ENCODE measurements at regions not wholly inside any gene's neighbourhood (a gene's known extent, or its start where the extent isn't known, plus 50 kb on each side); places are given as distances from the start of the nearest gene placed in this dataset.

- ChIA-PET CTCF (no interaction called here), POLR2A (no interaction called here)
- no peak for DNase-seq (ENCODE audit: low read depth, low spot score)
- Histone ChIP-seq H3K27me3 (ENCODE audit: control insufficient read depth, insufficient read depth, low read length) (peaks cover 37% of the 10 kb centered on the region), H3K4me3 (ENCODE audit: low read depth, low read length) (no peak overlapping the region), H3K9me3 (ENCODE audit: control insufficient read depth, insufficient read depth, low read length) (no peaks in the 10 kb centered on the region; the same call in 1 of the 2 replicates), H3K27ac (ENCODE audit: low read depth, low read length) (no peak overlapping the region)
- TF ChIP-seq, protein P1, sequence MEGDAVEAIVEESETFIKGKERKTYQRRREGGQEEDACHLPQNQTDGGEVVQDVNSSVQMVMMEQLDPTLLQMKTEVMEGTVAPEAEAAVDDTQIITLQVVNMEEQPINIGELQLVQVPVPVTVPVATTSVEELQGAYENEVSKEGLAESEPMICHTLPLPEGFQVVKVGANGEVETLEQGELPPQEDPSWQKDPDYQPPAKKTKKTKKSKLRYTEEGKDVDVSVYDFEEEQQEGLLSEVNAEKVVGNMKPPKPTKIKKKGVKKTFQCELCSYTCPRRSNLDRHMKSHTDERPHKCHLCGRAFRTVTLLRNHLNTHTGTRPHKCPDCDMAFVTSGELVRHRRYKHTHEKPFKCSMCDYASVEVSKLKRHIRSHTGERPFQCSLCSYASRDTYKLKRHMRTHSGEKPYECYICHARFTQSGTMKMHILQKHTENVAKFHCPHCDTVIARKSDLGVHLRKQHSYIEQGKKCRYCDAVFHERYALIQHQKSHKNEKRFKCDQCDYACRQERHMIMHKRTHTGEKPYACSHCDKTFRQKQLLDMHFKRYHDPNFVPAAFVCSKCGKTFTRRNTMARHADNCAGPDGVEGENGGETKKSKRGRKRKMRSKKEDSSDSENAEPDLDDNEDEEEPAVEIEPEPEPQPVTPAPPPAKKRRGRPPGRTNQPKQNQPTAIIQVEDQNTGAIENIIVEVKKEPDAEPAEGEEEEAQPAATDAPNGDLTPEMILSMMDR (IDR thresholded peaks at IDR 0.05; ENCODE audit: low read depth, low read length), result no peak
Observed at GRCh38 chr1:10852998-10853520, 56.6 kb upstream of the CASZ1 start.

DNA sequence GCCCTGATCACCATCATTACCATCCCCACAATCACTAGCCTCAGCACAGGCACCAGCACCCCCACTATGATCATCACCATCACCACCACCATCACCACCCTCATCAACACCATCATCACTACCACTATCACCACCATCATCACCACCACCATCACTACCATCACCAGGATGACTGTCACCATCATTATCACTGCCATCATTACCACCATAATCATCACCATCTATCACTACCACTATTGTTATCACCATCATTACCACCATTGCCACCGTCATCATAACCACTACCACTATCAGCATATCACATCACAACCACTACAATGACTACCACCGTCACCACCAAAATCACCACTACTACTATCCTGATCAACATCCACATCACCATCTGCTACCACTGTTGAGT is 57.3 kb upstream of the CASZ1 start:
- POLR2A ChIA-PET, result no interaction called here

GRCh38 chr1:10854856-10855459 is 58.5 kb upstream of the CASZ1 start:
- TF ChIP-seq, protein P1 (IDR thresholded peaks at IDR 0.05; ENCODE audit: low read depth, low read length), result no peak
- H3K9me3 ChIP-seq (ENCODE audit: control insufficient read depth, insufficient read depth, low read length), result no peaks in the 10 kb centered on the region; the same call in 1 of the 2 replicates
- H3K27me3 ChIP-seq (ENCODE audit: control insufficient read depth, insufficient read depth, low read length), result peaks cover 36% of the 10 kb centered on the region
- POLR2A ChIA-PET, result no interaction called here
- CTCF ChIA-PET, result interaction anchor here (0.6 to 1.4 kb wide), 3 partner anchors 9 to 347 kb away, joined by 3 read pairs; no protein-coding TSS in a partner anchor
- DNase-seq (ENCODE audit: low read depth, low spot score), result no peak
- no peak overlapping the region for H3K4me3 ChIP-seq (ENCODE audit: low read depth, low read length)
- no peak overlapping the region for H3K27ac ChIP-seq (ENCODE audit: low read depth, low read length)

More for the DNA sequence above, 57.3 kb upstream of the CASZ1 start:
- Histone ChIP-seq H3K27ac (ENCODE audit: low read depth, low read length) (no peak overlapping the region), H3K4me3 (ENCODE audit: low read depth, low read length) (no peak overlapping the region), H3K27me3 (ENCODE audit: control insufficient read depth, insufficient read depth, low read length) (peaks cover 39% of the 10 kb centered on the region), H3K9me3 (ENCODE audit: control insufficient read depth, insufficient read depth, low read length) (no peaks in the 10 kb centered on the region; the same call in 1 of the 2 replicates)
- CTCF ChIA-PET, result no interaction called here
- DNase-seq (ENCODE audit: low read depth, low spot score), result no peak
- TF ChIP-seq, protein P1 (IDR thresholded peaks at IDR 0.05; ENCODE audit: low read depth, low read length), result no peak

GRCh38 chr1:10856176-10856683 is 59.8 kb upstream of the CASZ1 start:
- no peak overlapping the region for H3K27ac ChIP-seq (ENCODE audit: low read depth, low read length)
- TF ChIP-seq, protein P1 (IDR thresholded peaks at IDR 0.05; ENCODE audit: low read depth, low read length), result no peak
- H3K4me3 ChIP-seq (ENCODE audit: low read depth, low read length), result no peak overlapping the region
- no peak for DNase-seq (ENCODE audit: low read depth, low spot score)
- H3K9me3 ChIP-seq (ENCODE audit: control insufficient read depth, insufficient read depth, low read length), result no peaks in the 10 kb centered on the region; the same call in 1 of the 2 replicates
- peaks cover 40% of the 10 kb centered on the region for H3K27me3 ChIP-seq (ENCODE audit: control insufficient read depth, insufficient read depth, low read length)
- POLR2A ChIA-PET, result no interaction called here
- CTCF ChIA-PET, result interaction anchor here (1.4 kb wide), 1 partner anchor 11 kb away, joined by 3 read pairs; no protein-coding TSS in a partner anchor

DNA sequence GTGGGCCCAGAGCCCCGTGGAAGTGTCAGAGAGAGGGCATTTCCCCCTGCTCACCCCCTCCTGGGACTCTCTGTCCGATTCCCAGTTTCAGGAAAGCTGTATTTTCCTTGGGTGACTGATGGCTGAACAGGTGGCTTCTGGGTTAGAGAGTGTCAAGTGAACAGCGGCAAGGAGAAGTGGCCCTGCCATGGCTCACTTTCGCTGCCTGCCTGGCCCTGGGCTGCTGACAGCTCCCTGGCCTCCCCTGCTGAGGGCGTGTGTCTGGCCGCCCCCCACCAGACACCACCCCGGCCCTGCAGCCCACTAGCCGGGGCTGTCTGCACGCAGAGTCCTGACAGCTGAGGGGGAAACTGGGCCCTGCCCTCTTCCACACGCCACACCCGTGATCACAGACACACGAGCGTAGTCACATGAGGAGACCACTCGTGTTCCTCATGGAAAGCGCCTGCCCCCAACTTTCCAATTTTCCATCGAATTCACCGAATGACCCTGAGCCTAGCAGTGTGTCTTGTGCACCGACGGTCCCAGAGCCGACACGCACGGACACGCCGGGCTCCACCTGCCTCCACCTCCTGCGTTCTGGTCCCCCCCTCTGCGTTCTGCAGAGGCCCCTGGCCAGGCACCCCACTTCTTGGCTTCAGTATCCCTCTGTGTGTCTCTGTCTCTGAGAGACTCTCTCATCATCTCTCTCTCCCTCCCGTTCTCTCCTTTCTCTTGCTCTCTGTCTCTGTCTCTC is 60.6 kb upstream of the CASZ1 start:
- POLR2A ChIA-PET, result no interaction called here

More for the DNA sequence above, 60.6 kb upstream of the CASZ1 start:
- TF ChIP-seq, protein P1 (IDR thresholded peaks at IDR 0.05; ENCODE audit: low read depth, low read length), result no peak
- Histone ChIP-seq H3K27ac (ENCODE audit: low read depth, low read length) (no peak overlapping the region), H3K4me3 (ENCODE audit: low read depth, low read length) (no peak overlapping the region), H3K9me3 (ENCODE audit: control insufficient read depth, insufficient read depth, low read length) (no peaks in the 10 kb centered on the region; the same call in 1 of the 2 replicates), H3K27me3 (ENCODE audit: control insufficient read depth, insufficient read depth, low read length) (peaks cover 45% of the 10 kb centered on the region)
- no peak for DNase-seq (ENCODE audit: low read depth, low spot score)
- CTCF ChIA-PET, result no interaction called here
